Endodermal cell (in vitro differentiated cells): ENCODE measurements at regions not wholly inside any gene's neighbourhood (a gene's known extent, or its start where the extent isn't known, plus 50 kb on each side); places are given as distances from the start of the nearest gene placed in this dataset.

ENCODE experiments used
- DNase-seq: peaks from one replicate; pipeline ENCODE4 v3.0.0-alpha.2; 2017
- H3K27ac ChIP-seq: 2 replicates; pipeline ENCODE4 v1.5.1; 2013; ENCODE audit warnings: mild to moderate bottlenecking, low read depth, low read length, moderate library complexity
- H3K27me3 ChIP-seq: 2 replicates; pipeline ENCODE4 v1.6.1; 2013; ENCODE audit warnings: mild to moderate bottlenecking, low read length, moderate library complexity; ENCODE audit not compliant: insufficient read depth, control insufficient read depth, poor library complexity, severe bottlenecking
- H3K36me3 ChIP-seq: 2 replicates; pipeline ENCODE4 v1.7.0; 2013; ENCODE audit warnings: mild to moderate bottlenecking, low read length, moderate library complexity; ENCODE audit not compliant: control insufficient read depth, insufficient read depth
- H3K4me1 ChIP-seq: one replicate; pipeline ENCODE4 v1.7.0; 2013; ENCODE audit warnings: low read length; ENCODE audit not compliant: control insufficient read depth, insufficient read depth
- H3K4me3 ChIP-seq: 2 replicates; pipeline ENCODE4 v1.5.1; 2013; ENCODE audit warnings: mild to moderate bottlenecking, low read length, moderate library complexity
- H3K9ac ChIP-seq: 2 replicates; pipeline ENCODE4 v1.6.1; 2013; ENCODE audit warnings: mild to moderate bottlenecking, low read length, moderate library complexity; ENCODE audit not compliant: poor library complexity, severe bottlenecking; ENCODE audit errors: extremely low read depth
- H3K9me3 ChIP-seq: 2 replicates; pipeline ENCODE4 v1.6.1; 2013; ENCODE audit warnings: mild to moderate bottlenecking, low read length, moderate library complexity; ENCODE audit not compliant: control insufficient read depth
- H3K27ac Mint-ChIP-seq: 2 replicates; pipeline ENCODE4 v1.8.0; 2020; ENCODE audit warnings: mixed read lengths
- H3K27me3 Mint-ChIP-seq: 2 replicates; pipeline ENCODE4 v1.8.0; 2021; ENCODE audit warnings: mild to moderate bottlenecking, mixed read lengths; ENCODE audit not compliant: insufficient read depth
- H3K36me3 Mint-ChIP-seq: 2 replicates; pipeline ENCODE4 v1.8.0; 2020; ENCODE audit warnings: low read depth, mixed read lengths
- H3K4me1 Mint-ChIP-seq: 2 replicates; pipeline ENCODE4 v1.8.0; 2020; ENCODE audit warnings: mixed read lengths
- H3K4me3 Mint-ChIP-seq: 2 replicates; pipeline ENCODE4 v1.8.0; 2020; ENCODE audit warnings: mild to moderate bottlenecking, moderate library complexity, mixed read lengths
- H3K9me3 Mint-ChIP-seq: 2 replicates; pipeline ENCODE4 v1.8.0; 2020; ENCODE audit warnings: mild to moderate bottlenecking, mixed read lengths
- WGBS, 2 experiments: methylation state at CpG; one replicate each; pipeline versions ENCODE4 v1.1.5 to v1.1.7; 2013; ENCODE audit warnings: missing lambda C conversion rate in 2 of 2, mixed read lengths in 1 of 2; ENCODE audit not compliant: insufficient coverage in 1 of 2, insufficient read length in 1 of 2; 5-methylcytosine and 5-hydroxymethylcytosine counted together
- TF ChIP-seq, protein P1 (sequence below): fragments of 200-600 bp; sonication (generic); conservative IDR thresholded peaks from 2 replicates; pipeline ENCODE4 v1.5.0; 2021; ENCODE audit warnings: antibody characterized with exemption, mild to moderate bottlenecking

- Mint-ChIP-seq H3K27ac (no peak overlapping the region), H3K4me3 (no peak overlapping the region), H3K36me3 (peaks cover 17% of the 10 kb centered on the region), H3K4me1 (peaks cover 20% of the 10 kb centered on the region), H3K9me3 (peaks cover 8% of the 10 kb centered on the region), H3K27me3 (no peaks in the 10 kb centered on the region)
- 97% methylated on average over 1 of the region's 1 CpG; no CpG with 5 or more reads in 1 of the 2 experiments for WGBS, 2 experiments
- TF ChIP-seq, protein P1, sequence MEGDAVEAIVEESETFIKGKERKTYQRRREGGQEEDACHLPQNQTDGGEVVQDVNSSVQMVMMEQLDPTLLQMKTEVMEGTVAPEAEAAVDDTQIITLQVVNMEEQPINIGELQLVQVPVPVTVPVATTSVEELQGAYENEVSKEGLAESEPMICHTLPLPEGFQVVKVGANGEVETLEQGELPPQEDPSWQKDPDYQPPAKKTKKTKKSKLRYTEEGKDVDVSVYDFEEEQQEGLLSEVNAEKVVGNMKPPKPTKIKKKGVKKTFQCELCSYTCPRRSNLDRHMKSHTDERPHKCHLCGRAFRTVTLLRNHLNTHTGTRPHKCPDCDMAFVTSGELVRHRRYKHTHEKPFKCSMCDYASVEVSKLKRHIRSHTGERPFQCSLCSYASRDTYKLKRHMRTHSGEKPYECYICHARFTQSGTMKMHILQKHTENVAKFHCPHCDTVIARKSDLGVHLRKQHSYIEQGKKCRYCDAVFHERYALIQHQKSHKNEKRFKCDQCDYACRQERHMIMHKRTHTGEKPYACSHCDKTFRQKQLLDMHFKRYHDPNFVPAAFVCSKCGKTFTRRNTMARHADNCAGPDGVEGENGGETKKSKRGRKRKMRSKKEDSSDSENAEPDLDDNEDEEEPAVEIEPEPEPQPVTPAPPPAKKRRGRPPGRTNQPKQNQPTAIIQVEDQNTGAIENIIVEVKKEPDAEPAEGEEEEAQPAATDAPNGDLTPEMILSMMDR, result no peak
- Histone ChIP-seq H3K27ac (no peak overlapping the region), H3K9ac (no peak overlapping the region), H3K4me1 (no peaks in the 10 kb centered on the region), H3K9me3 (peaks cover 17% of the 10 kb centered on the region), H3K36me3 (no peaks in the 10 kb centered on the region), H3K27me3 (no peaks in the 10 kb centered on the region), H3K4me3 (no peak overlapping the region)
- DNase-seq, result no peak
Observed at GRCh38 chr11:97514446-97514845, 1124.6 kb downstream of the JRKL start.

DNA sequence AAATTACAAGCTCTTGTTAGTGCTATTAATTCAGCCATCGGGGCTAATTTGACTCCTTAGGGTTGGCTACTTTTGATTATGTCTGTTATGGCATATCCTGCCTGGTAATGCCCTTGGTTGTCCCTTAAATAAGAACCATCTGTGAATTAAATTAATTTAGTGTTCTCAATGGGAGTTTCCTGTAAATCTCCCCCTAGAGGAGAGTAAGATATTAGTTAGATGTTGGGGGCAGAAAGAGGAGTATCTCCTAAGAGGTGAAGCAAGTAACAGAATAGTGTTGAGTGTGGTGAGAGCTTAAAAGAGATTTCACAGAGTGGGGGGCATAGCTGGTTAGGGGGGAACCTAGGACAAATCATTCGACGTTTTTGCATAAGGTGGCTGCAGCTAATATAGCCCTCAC lies 1126.9 kb downstream of the JRKL start:
- TF ChIP-seq, protein P1, result peak; percentile 59
- Histone ChIP-seq H3K9me3 (peaks cover 30% of the 10 kb centered on the region), H3K4me3 (no peak overlapping the region), H3K4me1 (no peaks in the 10 kb centered on the region), H3K36me3 (no peaks in the 10 kb centered on the region), H3K9ac (no peak overlapping the region), H3K27me3 (no peaks in the 10 kb centered on the region), H3K27ac (no peak overlapping the region)
- DNase-seq, result no peak
- peaks cover 24% of the 10 kb centered on the region for H3K36me3 Mint-ChIP-seq
- H3K27me3 Mint-ChIP-seq, result no peaks in the 10 kb centered on the region
- peaks cover 30% of the 10 kb centered on the region for H3K9me3 Mint-ChIP-seq
- no peak overlapping the region for H3K27ac Mint-ChIP-seq
- peaks cover 19% of the 10 kb centered on the region for H3K4me1 Mint-ChIP-seq
- no peak overlapping the region for H3K4me3 Mint-ChIP-seq
- WGBS, 2 experiments, result 98% methylated on average over 3 of the region's 3 CpGs; no CpG with 5 or more reads in 1 of the 2 experiments

- Histone ChIP-seq H3K36me3 (no peaks in the 10 kb centered on the region), H3K27ac (no peak overlapping the region), H3K4me1 (no peaks in the 10 kb centered on the region), H3K4me3 (no peak overlapping the region), H3K27me3 (no peaks in the 10 kb centered on the region), H3K9me3 (peaks cover 30% of the 10 kb centered on the region), H3K9ac (no peak overlapping the region)
- DNase-seq, result no peak
- TF ChIP-seq, protein P1, result no peak
- Mint-ChIP-seq H3K4me1 (no peaks in the 10 kb centered on the region), H3K4me3 (no peak overlapping the region), H3K36me3 (peaks cover 20% of the 10 kb centered on the region), H3K9me3 (peaks cover 33% of the 10 kb centered on the region), H3K27me3 (no peaks in the 10 kb centered on the region), H3K27ac (no peak overlapping the region)
- WGBS, 2 experiments, result 91% methylated on average over 2 of the region's 2 CpGs; no CpG with 5 or more reads in 1 of the 2 experiments
Observed at GRCh38 chr11:97525273-97525672, 1135.5 kb downstream of the JRKL start.
